ENCODE measurements at regions not wholly inside any gene's neighbourhood (a gene's known extent, or its start where the extent isn't known, plus 50 kb on each side); places are given as distances from the start of the nearest gene placed in this dataset.
"Not testable (repeated sequence)": the region's sequence is repeated elsewhere in the genome, so short reads cannot be mapped to it uniquely, and the experiment has no call there.

- ATAC-seq = no peak
These were observed 97.7 kb upstream of the SLC25A33 start for GRCh38 chr1:9441451-9442133.

- ATAC-seq = no peak
These were observed 96.9 kb upstream of the SLC25A33 start for GRCh38 chr1:9442278-9442846.

GRCh38 chr1:9442986-9443385, 96.3 kb upstream of the SLC25A33 start:
- ATAC-seq = no peak

- no peak for ATAC-seq
These were observed 95.3 kb upstream of the SLC25A33 start for GRCh38 chr1:9443913-9444445.

GRCh38 chr1:9444532-9444931, 94.7 kb upstream of the SLC25A33 start:
- ATAC-seq = no peak

GRCh38 chr1:9445081-9445480, 94.2 kb upstream of the SLC25A33 start:
- ATAC-seq = not testable (repeated sequence)

- ATAC-seq = no peak
These were observed 91.9 kb upstream of the SLC25A33 start for GRCh38 chr1:9447215-9447960.

- no peak for ATAC-seq
These were observed 90.8 kb upstream of the SLC25A33 start for GRCh38 chr1:9448132-9449109.

- ATAC-seq = no peak
These were observed 90.1 kb upstream of the SLC25A33 start for GRCh38 chr1:9449110-9449627.

GRCh38 chr1:9449976-9450696, 89.1 kb upstream of the SLC25A33 start:
- no peak for ATAC-seq

- ATAC-seq = no peak
These were observed 88.2 kb upstream of the SLC25A33 start for GRCh38 chr1:9451081-9451480.

- ATAC-seq = no peak
These were observed 86.6 kb upstream of the SLC25A33 start for GRCh38 chr1:9452516-9453140.

- no peak for ATAC-seq
These were observed 85.9 kb upstream of the SLC25A33 start for GRCh38 chr1:9453375-9453774.

- no peak for ATAC-seq
These were observed 85.4 kb upstream of the SLC25A33 start for GRCh38 chr1:9453779-9454418.

GRCh38 chr1:9454494-9455066, 84.7 kb upstream of the SLC25A33 start:
- no peak for ATAC-seq

GRCh38 chr1:9455487-9456234, 83.6 kb upstream of the SLC25A33 start:
- ATAC-seq = peak; percentile 74 to 76

- no peak for ATAC-seq
These were observed 82.4 kb upstream of the SLC25A33 start for GRCh38 chr1:9456833-9457232.

- ATAC-seq = no peak
These were observed 79.4 kb upstream of the SLC25A33 start for GRCh38 chr1:9459816-9460407.

- no peak for ATAC-seq
These were observed 73.6 kb upstream of the SLC25A33 start for GRCh38 chr1:9465640-9466039.

All from activated CD4-positive, CD25-positive, alpha-beta regulatory T cell treated with anti-CD3 and anti-CD28 coated beads, Interleukin-2, amount 50 U/mL, for 24 hours (primary cell).